Cardiac fibroblast (primary cell): ENCODE measurements at regions not wholly inside any gene's neighbourhood (a gene's known extent, or its start where the extent isn't known, plus 50 kb on each side); places are given as distances from the start of the nearest gene placed in this dataset.
A peak's percentile ranks its signal among the peaks of the same experiment; 100 is the strongest.

Source experiments
- DNase-seq, 2 donors: peaks; one replicate each; pipeline versions ENCODE4 v3.0.0 to v3.0.0-alpha.2; 2010; ENCODE audit warnings: low read depth in 2 of 2
- H3K4me3 ChIP-seq, 2 donors: replicated peaks in 1 of 2; 1 replicate in 1 of 2; 2 replicates in 1 of 2; pipeline ENCODE4 v1.5.1; 2011; ENCODE audit warnings: low read depth in 2 of 2, low read length in 2 of 2, mild to moderate bottlenecking in 2 of 2, moderate library complexity in 1 of 2
- TF ChIP-seq, protein P1 (sequence below): IDR thresholded peaks from one replicate; pipeline ENCODE4 v1.5.1; 2011; ENCODE audit warnings: low read depth, mild to moderate bottlenecking, low read length, inconsistent platforms

DNA sequence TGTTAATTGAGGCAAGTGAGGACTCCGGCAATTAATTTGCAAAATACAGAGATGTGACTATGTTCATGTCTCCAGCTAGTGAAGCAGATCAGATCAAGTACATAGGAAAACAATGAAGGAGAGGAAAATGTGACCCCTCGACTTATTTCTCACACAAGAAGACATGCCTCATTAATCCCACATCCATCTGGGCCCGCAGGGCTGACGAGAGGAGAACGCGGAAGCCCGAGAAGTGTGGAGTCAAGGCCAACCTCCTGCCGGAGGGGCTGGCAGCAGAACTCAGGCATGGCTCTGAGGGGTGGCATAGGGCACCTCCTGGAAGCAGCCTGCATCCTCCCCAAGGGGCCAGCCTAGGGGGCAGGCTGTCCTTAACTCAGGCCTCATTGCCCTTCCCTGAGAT, 54.4 kb downstream of the ZNF503 start:
- TF ChIP-seq, protein P1, sequence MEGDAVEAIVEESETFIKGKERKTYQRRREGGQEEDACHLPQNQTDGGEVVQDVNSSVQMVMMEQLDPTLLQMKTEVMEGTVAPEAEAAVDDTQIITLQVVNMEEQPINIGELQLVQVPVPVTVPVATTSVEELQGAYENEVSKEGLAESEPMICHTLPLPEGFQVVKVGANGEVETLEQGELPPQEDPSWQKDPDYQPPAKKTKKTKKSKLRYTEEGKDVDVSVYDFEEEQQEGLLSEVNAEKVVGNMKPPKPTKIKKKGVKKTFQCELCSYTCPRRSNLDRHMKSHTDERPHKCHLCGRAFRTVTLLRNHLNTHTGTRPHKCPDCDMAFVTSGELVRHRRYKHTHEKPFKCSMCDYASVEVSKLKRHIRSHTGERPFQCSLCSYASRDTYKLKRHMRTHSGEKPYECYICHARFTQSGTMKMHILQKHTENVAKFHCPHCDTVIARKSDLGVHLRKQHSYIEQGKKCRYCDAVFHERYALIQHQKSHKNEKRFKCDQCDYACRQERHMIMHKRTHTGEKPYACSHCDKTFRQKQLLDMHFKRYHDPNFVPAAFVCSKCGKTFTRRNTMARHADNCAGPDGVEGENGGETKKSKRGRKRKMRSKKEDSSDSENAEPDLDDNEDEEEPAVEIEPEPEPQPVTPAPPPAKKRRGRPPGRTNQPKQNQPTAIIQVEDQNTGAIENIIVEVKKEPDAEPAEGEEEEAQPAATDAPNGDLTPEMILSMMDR = no peak
- no peak for DNase-seq
- H3K4me3 ChIP-seq = no peak overlapping the region

DNA sequence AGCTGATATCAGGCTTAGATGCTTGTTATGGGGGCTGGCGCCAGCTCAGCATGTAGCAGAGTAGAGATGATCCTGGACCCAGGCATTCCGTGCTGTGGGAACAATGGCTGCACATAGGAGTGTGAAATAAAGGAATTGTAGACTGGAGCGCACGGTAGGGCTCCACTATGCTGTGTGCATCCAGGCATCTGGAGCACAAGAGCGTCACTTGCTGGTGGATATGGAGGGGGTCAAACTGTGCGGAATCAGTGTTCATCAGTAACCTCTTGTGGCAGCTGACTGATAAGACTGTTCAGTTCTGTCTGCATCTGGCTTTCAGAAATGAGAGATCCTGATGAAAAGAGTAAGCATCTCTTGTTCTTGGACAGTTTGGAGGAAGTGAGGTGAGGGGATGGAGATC, 55.8 kb downstream of the ZNF503 start:
- no peak overlapping the region for H3K4me3 ChIP-seq
- DNase-seq = no peak
- TF ChIP-seq, protein P1 = no peak

DNA sequence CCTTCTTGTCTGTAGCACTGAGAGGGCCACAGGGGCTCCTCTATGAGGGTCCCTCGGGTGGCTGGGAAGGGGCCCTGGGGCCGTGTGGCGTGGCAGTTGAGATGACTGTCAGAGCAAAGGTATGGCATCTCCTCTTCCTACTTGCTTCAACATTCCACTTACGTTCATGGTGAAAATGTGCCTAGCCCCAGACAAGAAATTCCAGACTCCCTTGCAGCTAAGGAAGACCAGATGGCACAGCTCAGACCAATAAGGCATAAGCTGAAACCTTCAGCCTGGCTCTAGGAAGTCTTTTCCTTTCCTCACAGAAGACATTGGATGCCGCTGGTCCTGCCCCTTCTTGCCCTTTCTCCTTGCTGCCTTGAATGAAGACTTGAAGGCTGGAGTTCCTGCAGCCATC, 57.4 kb downstream of the ZNF503 start:
- TF ChIP-seq, protein P1 = no peak
- H3K4me3 ChIP-seq = no peak overlapping the region
- DNase-seq = no peak

DNA sequence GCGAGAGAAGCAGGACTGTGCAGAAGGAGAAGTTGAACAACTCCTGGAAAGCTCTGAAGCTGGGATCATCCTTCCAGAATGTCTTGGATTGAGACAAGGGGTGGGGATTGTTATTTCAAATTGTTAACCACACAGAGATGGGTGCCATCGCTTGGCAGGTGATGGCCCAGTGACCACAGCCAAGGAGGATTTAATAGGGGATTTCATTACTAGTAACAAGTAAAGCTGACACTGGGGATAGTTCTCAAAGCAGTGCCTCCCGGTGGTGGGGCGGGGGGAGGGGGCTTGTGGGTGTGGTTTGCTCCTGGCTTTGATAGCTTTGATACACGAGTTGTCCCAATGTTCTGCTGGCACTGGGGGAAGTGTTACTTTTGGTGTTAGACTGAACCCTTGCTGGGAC, 59.2 kb downstream of the ZNF503 start:
- TF ChIP-seq, protein P1 = no peak
- no peak overlapping the region for H3K4me3 ChIP-seq
- DNase-seq = no peak

DNA sequence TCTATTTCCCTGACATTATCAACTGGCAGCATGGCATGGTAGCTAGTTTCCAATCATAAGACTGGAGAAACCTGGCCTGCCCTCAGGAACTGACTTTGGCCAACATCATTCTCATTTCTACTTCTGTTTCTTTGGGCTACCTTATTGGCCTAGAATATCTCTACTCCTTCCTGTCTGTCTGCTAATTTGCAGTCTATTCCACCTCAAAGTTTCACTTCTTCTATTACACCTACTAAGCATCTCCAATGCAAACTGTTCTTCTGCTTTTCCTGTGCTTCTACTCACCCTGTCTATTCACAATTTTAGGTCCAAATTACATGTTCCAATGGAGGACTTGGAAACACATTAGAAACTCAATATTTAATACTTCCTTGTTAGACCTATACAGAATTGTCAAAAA, 65.6 kb downstream of the ZNF503 start:
- H3K4me3 ChIP-seq = no peak overlapping the region
- no peak for DNase-seq
- TF ChIP-seq, protein P1 = no peak

DNA sequence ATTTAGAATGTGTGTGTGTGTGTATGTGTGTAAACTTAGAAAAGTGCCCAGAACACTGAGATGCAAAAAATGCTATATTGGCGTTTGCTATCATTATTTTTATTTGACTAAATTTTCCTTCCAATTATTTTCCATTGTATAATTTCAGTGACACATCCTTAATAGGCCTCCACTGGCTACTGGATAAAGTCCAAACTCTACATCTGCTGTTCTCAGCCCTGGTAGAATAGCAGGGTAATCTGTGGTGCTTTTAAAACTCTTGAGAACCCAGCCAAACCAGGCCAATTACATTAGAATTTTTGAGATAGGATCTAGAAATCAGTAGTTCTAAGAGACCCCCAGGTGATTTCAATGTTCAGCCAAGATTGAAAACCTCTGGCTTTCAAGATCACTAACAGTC, 66.4 kb downstream of the ZNF503 start:
- H3K4me3 ChIP-seq = no peak overlapping the region
- TF ChIP-seq, protein P1 = no peak
- peak in 1 of 2 donors; percentile 6 for DNase-seq

DNA sequence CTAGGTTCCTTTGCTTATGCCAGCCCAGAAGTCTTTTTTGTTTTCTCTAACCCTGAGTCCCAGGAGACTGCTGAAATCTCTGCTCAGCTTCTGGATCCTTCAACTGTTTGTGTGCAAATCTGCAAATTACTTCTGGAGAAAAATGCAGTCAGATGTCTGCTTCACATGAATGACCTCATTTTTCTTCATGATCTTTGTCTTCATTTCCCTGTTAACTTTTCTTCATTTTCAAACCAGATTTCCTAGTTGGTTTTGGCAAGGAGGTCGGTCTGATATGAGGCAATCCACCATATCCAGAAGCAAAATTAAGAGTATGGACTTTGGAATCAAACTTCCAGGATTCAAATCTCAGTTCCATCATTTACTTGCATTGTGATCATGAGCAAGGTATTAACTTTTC, 66.8 kb downstream of the ZNF503 start:
- no peak overlapping the region for H3K4me3 ChIP-seq
- TF ChIP-seq, protein P1 = no peak
- peak; percentile 8 to 18 for DNase-seq
